ENCODE measurements at regions not wholly inside any gene's neighbourhood (a gene's known extent, or its start where the extent isn't known, plus 50 kb on each side); places are given as distances from the start of the nearest gene placed in this dataset.

DNA sequence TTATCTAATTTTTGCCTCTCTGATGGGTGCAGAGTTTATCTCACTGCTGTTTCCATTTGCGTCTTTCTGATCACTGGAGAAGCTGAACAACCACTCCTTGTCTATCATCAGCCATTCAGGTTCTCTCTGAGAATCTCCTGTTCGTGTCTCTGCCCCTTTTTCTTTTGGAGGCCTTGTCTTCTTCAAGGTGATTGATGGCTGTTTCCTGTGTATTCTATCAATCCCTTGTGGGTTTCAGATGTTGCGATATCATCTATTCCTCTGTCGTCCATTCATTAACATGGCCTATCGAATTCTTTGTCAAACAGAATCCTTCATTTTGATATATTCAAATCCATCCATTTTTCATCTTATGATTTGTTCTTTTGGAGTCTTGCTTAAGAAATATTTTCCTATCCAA is 100.3 kb downstream of the FAM53A start:
- no peak for TF ChIP-seq GATA2 (IDR thresholded peaks at IDR 0.05; ENCODE audit: low read depth, low read length)
- TF ChIP-seq GATA3 (IDR thresholded peaks at IDR 0.05; ENCODE audit: low read depth, low read length) = no peak

Measured in SH-SY5Y (cell line).